Trophoblast cell (in vitro differentiated cells and primary cell): ENCODE measurements at regions not wholly inside any gene's neighbourhood (a gene's known extent, or its start where the extent isn't known, plus 50 kb on each side); places are given as distances from the start of the nearest gene placed in this dataset.

ENCODE experiments used
- DNase-seq, 2 donors: peaks; one replicate each; pipeline ENCODE4 v3.0.0-alpha.2; 2016
- H2AFZ ChIP-seq: 2 replicates; pipeline ENCODE4 v1.6.1; 2013; ENCODE audit warnings: low read length, moderate library complexity, mild to moderate bottlenecking; ENCODE audit not compliant: insufficient read depth, poor library complexity
- H2AK5ac ChIP-seq: 2 replicates; pipeline ENCODE4 v1.6.1; 2013; ENCODE audit warnings: mild to moderate bottlenecking, low read length
- H2BK120ac ChIP-seq: 2 replicates; pipeline ENCODE4 v1.6.1; 2013; ENCODE audit warnings: low read length, mild to moderate bottlenecking, moderate library complexity; ENCODE audit not compliant: insufficient read depth, poor library complexity
- H2BK12ac ChIP-seq: 2 replicates; pipeline ENCODE4 v1.6.1; 2013; ENCODE audit warnings: mild to moderate bottlenecking, low read length, moderate library complexity
- H2BK5ac ChIP-seq: 2 replicates; pipeline ENCODE4 v1.6.1; 2013; ENCODE audit warnings: low read length, low read depth, moderate library complexity, mild to moderate bottlenecking; ENCODE audit not compliant: poor library complexity
- H3K14ac ChIP-seq: 2 replicates; pipeline ENCODE4 v1.6.1; 2013; ENCODE audit warnings: mild to moderate bottlenecking, low read length
- H3K18ac ChIP-seq: 2 replicates; pipeline ENCODE4 v1.6.1; 2013; ENCODE audit warnings: mild to moderate bottlenecking, low read length
- H3K23ac ChIP-seq: 2 replicates; pipeline ENCODE4 v1.6.1; 2013; ENCODE audit warnings: low read length
- H3K27ac ChIP-seq: 2 replicates; pipeline ENCODE4 v1.5.1; 2013; ENCODE audit warnings: low read depth, mild to moderate bottlenecking, inconsistent platforms, low read length, moderate library complexity
- H3K27me3 ChIP-seq: 2 replicates; pipeline ENCODE4 v1.6.1; 2013; ENCODE audit warnings: inconsistent platforms, mild to moderate bottlenecking, low read length, moderate library complexity; ENCODE audit not compliant: insufficient read depth
- H3K36me3 ChIP-seq, 2 experiments: 1 replicate in 1 of 2; 2 replicates in 1 of 2; pipeline ENCODE4 v1.6.1; 2013; ENCODE audit warnings: low read length in 2 of 2, mild to moderate bottlenecking in 2 of 2, moderate library complexity in 1 of 2; ENCODE audit not compliant: insufficient read depth in 2 of 2, control insufficient read depth in 1 of 2
- H3K4ac ChIP-seq: 2 replicates; pipeline ENCODE4 v1.6.1; 2013; ENCODE audit warnings: low read depth, mild to moderate bottlenecking, low read length, moderate library complexity
- H3K4me1 ChIP-seq, 2 experiments: 1 replicate in 1 of 2; 2 replicates in 1 of 2; pipeline ENCODE4 v1.6.1; 2013; ENCODE audit warnings: low read length in 2 of 2, mild to moderate bottlenecking in 2 of 2, moderate library complexity in 1 of 2; ENCODE audit not compliant: insufficient read depth in 2 of 2, control insufficient read depth in 1 of 2
- H3K4me2 ChIP-seq: 2 replicates; pipeline ENCODE4 v1.6.1; 2013; ENCODE audit warnings: inconsistent platforms, mild to moderate bottlenecking, low read length, moderate library complexity
- H3K4me3 ChIP-seq: 2 replicates; pipeline ENCODE4 v1.5.1; 2013; ENCODE audit warnings: mild to moderate bottlenecking, low read depth, low read length, inconsistent platforms
- H3K79me1 ChIP-seq: one replicate; pipeline ENCODE4 v1.6.1; 2013; ENCODE audit warnings: low read length
- H3K79me2 ChIP-seq: 2 replicates; pipeline ENCODE4 v1.6.1; 2013; ENCODE audit warnings: low read length, mild to moderate bottlenecking; ENCODE audit not compliant: control insufficient read depth, insufficient read depth, poor library complexity
- H3K9ac ChIP-seq: 2 replicates; pipeline ENCODE4 v1.6.1; 2013; ENCODE audit warnings: mild to moderate bottlenecking, low read length
- H3K9me3 ChIP-seq: 2 replicates; pipeline ENCODE4 v1.6.1; 2013; ENCODE audit warnings: low read depth, mild to moderate bottlenecking, control low read depth, inconsistent platforms, low read length; ENCODE audit not compliant: insufficient read depth
- H4K12ac ChIP-seq: 2 replicates; pipeline ENCODE4 v1.6.1; 2013; ENCODE audit warnings: low read depth, mild to moderate bottlenecking, low read length, moderate library complexity
- H4K8ac ChIP-seq: 2 replicates; pipeline ENCODE4 v1.6.1; 2013; ENCODE audit warnings: low read depth, mild to moderate bottlenecking, low read length, moderate library complexity
- H4K91ac ChIP-seq: one replicate; pipeline ENCODE4 v1.6.1; 2013; ENCODE audit warnings: low read depth, mild to moderate bottlenecking, low read length, moderate library complexity
- WGBS: extraction: QIAGEN DNeasy Blood & Tissue Kit; methylation state at CpG from one replicate; pipeline ENCODE4 v1.1.7; 2013; ENCODE audit warnings: missing lambda C conversion rate; ENCODE audit not compliant: insufficient read length, insufficient coverage; ENCODE audit errors: extremely low coverage; 5-methylcytosine and 5-hydroxymethylcytosine counted together

DNA sequence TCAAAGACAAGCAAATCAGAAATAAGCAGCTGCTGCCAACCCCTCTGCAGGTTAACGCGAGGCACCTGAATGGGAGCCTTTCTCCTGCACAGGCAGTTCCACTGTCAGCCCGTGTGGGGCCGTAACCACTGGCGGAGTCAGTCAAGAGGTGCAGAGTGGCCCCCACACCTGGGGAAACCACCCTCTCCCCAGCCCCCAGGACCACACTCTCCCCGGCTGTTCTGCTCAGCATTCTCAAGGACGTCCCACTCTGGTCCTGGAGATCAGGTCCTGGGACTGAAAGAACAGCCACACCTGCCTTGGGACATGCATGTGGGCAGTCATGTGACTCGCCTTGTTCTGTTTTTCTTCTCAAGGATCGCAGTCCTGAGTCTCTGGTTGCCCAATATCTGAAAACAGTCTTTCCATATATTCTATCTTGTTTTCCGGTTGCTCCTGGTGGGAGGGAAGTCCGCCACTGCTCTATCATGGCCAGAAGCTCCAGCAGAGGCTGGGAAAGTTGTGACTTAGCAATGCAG, 252.5 kb downstream of the PTPRU start:
- Histone ChIP-seq H2BK12ac (no peak overlapping the region), H3K14ac (no peak overlapping the region), H2AFZ (no peak overlapping the region), H3K23ac (no peak overlapping the region), H3K36me3 (no peaks in the 10 kb centered on the region), H4K8ac (no peak overlapping the region), H3K9ac (no peak overlapping the region), H3K4me2 (no peak overlapping the region), H3K18ac (no peak overlapping the region), H2BK5ac (no peak overlapping the region), H3K27ac (no peak overlapping the region), H3K27me3 (no peaks in the 10 kb centered on the region), H2AK5ac (no peak overlapping the region), H3K9me3 (peaks cover 4% of the 10 kb centered on the region), H3K79me2 (no peaks in the 10 kb centered on the region), H2BK120ac (no peak overlapping the region), H3K79me1 (no peaks in the 10 kb centered on the region), H4K12ac (no peak overlapping the region), H3K4me1 (no peaks in the 10 kb centered on the region), H3K4ac (no peak overlapping the region), H4K91ac (no peak overlapping the region), H3K4me3 (no peak overlapping the region)
- WGBS = no CpG with 5 or more reads among the region's 11 CpGs
- DNase-seq = no peak

DNA sequence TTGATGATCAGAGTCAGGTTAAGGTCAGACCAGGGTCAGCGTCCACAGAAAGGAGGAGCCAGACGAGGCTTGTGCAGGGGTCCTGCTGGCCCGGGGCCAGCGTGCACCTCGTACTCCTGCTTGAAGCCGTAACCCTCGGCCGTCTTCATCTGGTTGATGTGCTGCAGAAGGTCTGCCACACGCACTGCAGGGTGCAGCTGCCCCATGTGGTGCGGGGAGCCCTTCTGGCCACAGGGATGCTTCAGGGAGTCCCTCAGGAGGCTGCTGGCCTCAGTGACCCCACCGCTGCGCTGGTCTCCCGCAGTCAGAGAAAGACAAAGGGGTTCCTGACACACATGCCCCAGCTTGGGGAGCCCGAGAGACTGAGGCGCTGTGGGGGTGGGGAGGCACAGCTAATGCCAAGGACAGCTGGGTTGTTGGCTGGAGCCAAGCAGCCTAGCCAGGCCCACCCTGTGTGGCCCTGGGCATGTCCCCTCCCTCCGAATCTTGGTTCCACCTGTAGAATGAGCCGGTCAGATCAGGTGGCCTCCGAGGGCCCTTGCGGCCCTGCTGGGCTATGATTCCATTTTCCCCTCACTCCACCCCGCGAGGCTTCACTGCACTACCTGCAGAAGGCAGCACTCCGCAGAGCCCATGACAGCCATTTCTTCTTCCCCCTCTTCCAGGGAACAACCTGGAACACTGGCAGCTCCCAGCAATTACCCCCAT, 251.9 kb downstream of the PTPRU start:
- Histone ChIP-seq H3K9ac (no peak overlapping the region), H2AFZ (no peak overlapping the region), H3K79me1 (no peaks in the 10 kb centered on the region), H3K4me2 (no peak overlapping the region), H3K18ac (no peak overlapping the region), H2AK5ac (no peak overlapping the region), H3K27ac (no peak overlapping the region), H3K4me3 (no peak overlapping the region), H4K12ac (no peak overlapping the region), H3K27me3 (no peaks in the 10 kb centered on the region), H2BK12ac (no peak overlapping the region), H3K4ac (no peak overlapping the region), H4K8ac (no peak overlapping the region), H3K23ac (no peak overlapping the region), H3K14ac (no peak overlapping the region), H3K36me3 (no peaks in the 10 kb centered on the region), H2BK120ac (no peak overlapping the region), H3K4me1 (no peaks in the 10 kb centered on the region), H3K9me3 (peaks cover 4% of the 10 kb centered on the region), H4K91ac (no peak overlapping the region), H2BK5ac (no peak overlapping the region), H3K79me2 (no peaks in the 10 kb centered on the region)
- WGBS = no CpG with 5 or more reads among the region's 22 CpGs
- DNase-seq = no peak

DNA sequence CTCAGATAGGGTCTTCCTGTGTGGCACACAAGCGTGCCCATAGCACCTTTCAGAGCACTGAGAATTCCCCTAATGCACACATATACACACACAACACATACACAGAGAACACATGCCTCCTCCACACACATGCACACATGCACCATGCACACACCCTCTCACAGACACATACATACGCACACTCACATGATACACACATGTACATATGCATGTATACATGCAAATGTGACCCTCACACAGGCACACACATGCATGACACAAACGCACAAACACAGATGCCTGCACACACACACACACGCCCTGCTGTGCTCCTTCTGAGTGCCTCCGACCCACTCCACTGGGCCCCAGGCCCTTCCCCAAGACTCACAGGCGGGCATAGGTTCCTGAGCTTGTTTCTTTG, 251.0 kb downstream of the PTPRU start:
- Histone ChIP-seq H3K4me2 (no peak overlapping the region), H2BK120ac (no peak overlapping the region), H3K36me3 (no peaks in the 10 kb centered on the region), H3K4me1 (no peaks in the 10 kb centered on the region), H3K14ac (no peak overlapping the region), H3K4me3 (no peak overlapping the region), H3K9me3 (peaks cover 4% of the 10 kb centered on the region), H2BK5ac (no peak overlapping the region), H2BK12ac (no peak overlapping the region), H3K79me2 (no peaks in the 10 kb centered on the region), H3K4ac (no peak overlapping the region), H3K27me3 (no peaks in the 10 kb centered on the region), H3K79me1 (no peaks in the 10 kb centered on the region), H3K27ac (no peak overlapping the region), H2AFZ (no peak overlapping the region), H3K23ac (peak overlapping the region; percentile 34), H4K8ac (no peak overlapping the region), H3K18ac (no peak overlapping the region), H4K12ac (no peak overlapping the region), H3K9ac (no peak overlapping the region), H4K91ac (no peak overlapping the region), H2AK5ac (no peak overlapping the region)
- WGBS = no CpG with 5 or more reads among the region's 6 CpGs
- DNase-seq = no peak

DNA sequence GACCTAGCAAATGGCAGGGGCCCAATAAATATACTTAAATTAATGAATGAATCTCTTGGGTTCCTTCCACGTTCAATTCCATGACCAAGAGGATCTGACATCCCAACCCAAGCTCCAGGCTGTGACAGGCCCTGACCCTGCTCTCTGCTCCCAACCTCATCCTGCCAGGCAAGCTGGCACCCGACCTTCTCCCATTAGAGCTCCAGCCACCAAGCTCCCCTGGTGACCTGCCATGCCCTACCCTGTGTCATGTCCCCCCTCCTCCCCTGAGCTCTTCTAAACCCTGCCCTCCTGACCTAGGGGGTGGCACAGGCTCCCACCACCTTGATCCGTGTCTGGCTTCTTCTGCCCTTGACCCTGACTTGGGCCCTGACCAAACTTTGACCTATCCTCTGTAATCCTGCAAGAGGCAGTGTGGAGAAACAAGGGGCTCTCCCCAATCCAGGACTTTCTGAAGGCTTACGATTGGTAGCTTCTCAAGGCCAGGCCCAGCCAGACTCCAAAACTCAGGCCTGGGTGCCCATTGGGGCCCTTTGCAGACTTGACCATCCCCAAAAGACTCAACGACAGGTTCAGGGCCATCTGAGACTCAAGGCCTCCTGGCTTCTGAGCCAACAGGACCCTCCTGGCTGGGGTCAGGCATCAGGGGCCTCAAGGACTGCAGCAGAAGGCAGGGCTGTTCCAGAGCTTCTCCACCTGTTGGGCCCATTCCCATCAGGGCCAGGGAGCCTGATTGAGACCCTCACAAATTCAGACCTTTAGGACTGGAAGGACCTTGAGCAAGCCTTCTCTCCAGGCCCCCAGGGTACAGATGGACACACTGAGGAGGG, 249.0 kb downstream of the PTPRU start:
- H3K27me3 ChIP-seq = no peaks in the 10 kb centered on the region
- no peak overlapping the region for H2BK5ac ChIP-seq
- no peak overlapping the region for H3K4me3 ChIP-seq
- H2AFZ ChIP-seq = no peak overlapping the region
- DNase-seq = no peak
- H3K14ac ChIP-seq = no peak overlapping the region
- no peak overlapping the region for H4K8ac ChIP-seq
- H3K4me2 ChIP-seq = no peak overlapping the region
- H3K23ac ChIP-seq = no peak overlapping the region
- H3K9ac ChIP-seq = no peak overlapping the region
- H3K4me1 ChIP-seq = no peaks in the 10 kb centered on the region
- H2BK120ac ChIP-seq = no peak overlapping the region
- H3K9me3 ChIP-seq = peaks cover 4% of the 10 kb centered on the region
- H3K36me3 ChIP-seq = no peaks in the 10 kb centered on the region
- WGBS = no CpG with 5 or more reads among the region's 5 CpGs
- no peak overlapping the region for H3K27ac ChIP-seq
- no peak overlapping the region for H2AK5ac ChIP-seq
- no peak overlapping the region for H3K18ac ChIP-seq
- H2BK12ac ChIP-seq = no peak overlapping the region
- no peak overlapping the region for H4K91ac ChIP-seq
- H3K79me2 ChIP-seq = no peaks in the 10 kb centered on the region
- no peak overlapping the region for H4K12ac ChIP-seq
- H3K4ac ChIP-seq = no peak overlapping the region
- no peaks in the 10 kb centered on the region for H3K79me1 ChIP-seq
